ENCODE measurements at regions not wholly inside any gene's neighbourhood (a gene's known extent, or its start where the extent isn't known, plus 50 kb on each side); places are given as distances from the start of the nearest gene placed in this dataset.

DNA sequence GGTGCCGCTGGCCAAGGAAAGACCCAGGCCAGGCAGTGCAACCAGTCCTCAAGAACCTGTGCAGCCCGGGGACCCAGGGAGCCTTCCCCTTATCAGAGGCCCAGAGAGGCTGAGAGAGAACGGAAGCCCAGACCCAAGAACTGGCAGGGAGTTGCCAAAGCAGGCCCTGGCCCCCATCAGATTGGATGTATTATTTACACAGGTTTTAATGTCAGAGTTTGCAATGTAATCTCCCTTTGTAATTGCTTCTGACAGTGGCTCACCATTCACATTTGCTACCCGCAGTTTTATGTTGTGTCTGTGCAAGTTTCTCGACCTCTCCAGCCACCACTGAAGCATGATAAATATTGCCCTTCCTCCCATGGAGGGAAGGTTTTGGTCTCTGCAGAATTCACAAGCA, 660.9 kb downstream of the LIG4 start:
- DNase-seq (ENCODE audit: low read depth), result no peak
- H3K4me3 ChIP-seq (ENCODE audit: low read depth, low read length), result no peak overlapping the region
- TF ChIP-seq, protein P1, sequence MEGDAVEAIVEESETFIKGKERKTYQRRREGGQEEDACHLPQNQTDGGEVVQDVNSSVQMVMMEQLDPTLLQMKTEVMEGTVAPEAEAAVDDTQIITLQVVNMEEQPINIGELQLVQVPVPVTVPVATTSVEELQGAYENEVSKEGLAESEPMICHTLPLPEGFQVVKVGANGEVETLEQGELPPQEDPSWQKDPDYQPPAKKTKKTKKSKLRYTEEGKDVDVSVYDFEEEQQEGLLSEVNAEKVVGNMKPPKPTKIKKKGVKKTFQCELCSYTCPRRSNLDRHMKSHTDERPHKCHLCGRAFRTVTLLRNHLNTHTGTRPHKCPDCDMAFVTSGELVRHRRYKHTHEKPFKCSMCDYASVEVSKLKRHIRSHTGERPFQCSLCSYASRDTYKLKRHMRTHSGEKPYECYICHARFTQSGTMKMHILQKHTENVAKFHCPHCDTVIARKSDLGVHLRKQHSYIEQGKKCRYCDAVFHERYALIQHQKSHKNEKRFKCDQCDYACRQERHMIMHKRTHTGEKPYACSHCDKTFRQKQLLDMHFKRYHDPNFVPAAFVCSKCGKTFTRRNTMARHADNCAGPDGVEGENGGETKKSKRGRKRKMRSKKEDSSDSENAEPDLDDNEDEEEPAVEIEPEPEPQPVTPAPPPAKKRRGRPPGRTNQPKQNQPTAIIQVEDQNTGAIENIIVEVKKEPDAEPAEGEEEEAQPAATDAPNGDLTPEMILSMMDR (conservative IDR thresholded peaks at IDR 0.05; ENCODE audit: low read depth, low read length), result no peak

DNA sequence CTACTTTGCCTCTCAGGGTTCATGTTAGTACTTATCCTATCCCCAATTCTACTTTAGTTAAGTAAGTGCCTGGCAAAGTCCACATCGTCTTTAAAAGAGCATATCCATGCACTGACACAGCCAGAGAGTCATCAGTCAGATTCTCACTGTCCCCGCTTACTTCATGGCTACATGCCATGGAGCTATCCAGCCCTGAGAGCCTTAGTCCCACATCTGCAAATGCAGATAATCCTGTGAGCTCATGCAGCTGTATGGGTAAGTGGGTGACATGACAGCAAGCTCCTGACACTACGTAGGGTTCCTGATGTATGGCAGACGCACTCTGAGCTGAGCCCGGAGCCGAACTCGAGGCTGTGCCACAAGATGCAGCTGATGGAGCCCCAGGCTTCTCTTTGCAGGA, 661.5 kb downstream of the LIG4 start:
- TF ChIP-seq, protein P1 (conservative IDR thresholded peaks at IDR 0.05; ENCODE audit: low read depth, low read length), result no peak
- DNase-seq (ENCODE audit: low read depth), result no peak
- H3K4me3 ChIP-seq (ENCODE audit: low read depth, low read length), result no peak overlapping the region

DNA sequence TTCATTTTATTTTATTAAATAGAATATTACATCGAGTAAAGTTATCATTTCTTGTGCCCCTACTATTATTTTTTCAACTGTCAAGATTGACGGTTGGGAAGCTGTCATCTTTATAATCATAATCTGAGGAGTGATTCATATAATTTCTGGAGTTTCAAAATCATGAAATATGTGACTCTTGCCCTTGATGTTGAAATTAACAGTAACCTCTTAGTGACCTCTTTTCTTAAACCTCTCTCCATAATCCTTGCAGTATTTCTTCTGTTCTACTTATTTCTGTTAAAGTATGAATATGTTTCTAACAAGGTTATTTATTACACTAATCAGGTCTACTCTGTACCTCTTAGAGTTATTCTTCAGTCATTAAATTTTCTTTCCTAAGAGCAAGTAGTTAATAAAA, 663.8 kb downstream of the LIG4 start:
- DNase-seq (ENCODE audit: low read depth), result no peak
- no peak overlapping the region for H3K4me3 ChIP-seq (ENCODE audit: low read depth, low read length)
- TF ChIP-seq, protein P1 (conservative IDR thresholded peaks at IDR 0.05; ENCODE audit: low read depth, low read length), result no peak

DNA sequence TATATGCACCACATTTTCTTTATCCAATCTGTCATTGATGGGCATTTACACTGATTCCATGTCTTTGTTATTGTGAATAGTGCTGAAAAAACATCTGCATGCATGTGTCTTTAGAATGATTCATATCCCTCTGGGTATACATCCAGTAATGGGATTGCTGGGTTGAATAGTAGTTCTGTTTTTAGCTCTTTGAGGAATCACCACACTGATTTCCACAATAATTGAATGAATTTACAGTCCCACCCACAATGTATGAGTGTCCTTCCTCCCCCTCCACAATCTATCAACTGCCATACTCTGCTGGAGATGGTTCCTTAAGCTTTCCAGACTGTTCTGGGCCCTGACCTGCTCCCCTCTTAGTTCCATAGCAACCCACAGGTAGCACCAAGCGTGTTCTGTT, 667.0 kb downstream of the LIG4 start:
- TF ChIP-seq, protein P1 (conservative IDR thresholded peaks at IDR 0.05; ENCODE audit: low read depth, low read length), result no peak
- H3K4me3 ChIP-seq (ENCODE audit: low read depth, low read length), result no peak overlapping the region
- no peak for DNase-seq (ENCODE audit: low read depth)

DNA sequence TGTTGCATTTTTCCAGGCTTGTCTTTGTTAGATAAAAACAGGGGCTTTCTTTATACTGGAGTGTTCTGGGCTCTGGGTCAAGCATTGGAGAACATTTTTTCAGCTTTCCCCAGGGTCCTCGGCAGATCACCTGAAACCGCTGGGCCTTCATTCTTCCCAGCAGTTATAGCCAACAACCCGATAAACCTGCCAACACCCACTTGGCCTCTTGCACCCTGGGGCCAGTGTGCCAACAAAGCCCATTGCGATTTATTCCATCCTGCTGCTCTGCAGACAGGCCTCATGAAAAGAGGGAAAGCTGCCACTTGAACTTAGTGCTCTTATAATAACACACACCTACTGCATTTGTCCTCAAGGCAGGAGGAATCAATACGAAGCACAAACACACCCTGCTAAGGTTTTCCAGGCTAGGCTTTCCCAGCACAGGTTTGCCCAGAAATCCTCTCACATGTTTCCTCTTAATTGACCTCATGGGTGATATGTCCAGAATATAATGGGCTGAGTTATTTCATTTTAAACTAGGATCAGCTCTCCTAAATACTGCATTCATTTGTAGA, 669.3 kb downstream of the LIG4 start:
- TF ChIP-seq, protein P1 (conservative IDR thresholded peaks at IDR 0.05; ENCODE audit: low read depth, low read length), result no peak
- DNase-seq (ENCODE audit: low read depth), result no peak
- H3K4me3 ChIP-seq (ENCODE audit: low read depth, low read length), result no peak overlapping the region

DNA sequence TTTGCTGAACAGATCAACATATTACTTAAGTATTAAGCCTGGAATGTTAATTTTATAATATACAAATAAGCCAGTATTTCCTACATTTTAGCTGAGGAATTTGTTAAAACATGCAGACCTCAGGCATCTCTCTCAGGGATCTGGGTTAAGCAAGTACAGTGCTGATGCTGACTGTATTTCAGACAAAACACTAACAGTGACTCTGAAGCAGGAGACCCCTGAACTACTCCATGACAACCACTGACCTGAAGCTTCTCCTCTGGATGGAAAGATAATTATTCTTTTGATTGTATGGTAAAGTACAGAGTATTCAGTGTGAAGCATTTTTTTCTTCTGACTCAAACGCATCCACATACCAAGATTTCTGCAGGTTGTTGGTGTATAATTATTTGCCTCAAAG, 680.8 kb downstream of the LIG4 start:
- no peak overlapping the region for H3K4me3 ChIP-seq (ENCODE audit: low read depth, low read length)
- TF ChIP-seq, protein P1 (conservative IDR thresholded peaks at IDR 0.05; ENCODE audit: low read depth, low read length), result no peak
- no peak for DNase-seq (ENCODE audit: low read depth)

DNA sequence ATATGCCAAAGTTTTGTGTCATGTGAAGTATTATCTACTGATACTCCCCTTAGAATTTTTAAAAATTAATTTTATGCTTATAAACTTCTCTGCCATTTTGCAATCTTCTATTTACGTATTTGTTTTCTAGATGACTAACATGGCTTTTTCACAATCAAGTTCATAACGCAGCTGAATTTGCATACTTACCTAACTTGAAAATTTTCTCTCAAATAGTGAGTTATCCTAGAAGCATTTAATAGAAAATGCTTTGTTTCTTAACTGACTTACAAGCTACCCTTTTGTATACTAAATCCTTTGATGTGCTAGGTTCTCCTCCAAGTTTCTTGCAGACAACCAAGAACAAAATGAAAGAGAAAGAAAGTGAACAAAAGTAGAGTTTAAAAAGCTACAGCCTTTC, 683.5 kb downstream of the LIG4 start:
- TF ChIP-seq, protein P1 (conservative IDR thresholded peaks at IDR 0.05; ENCODE audit: low read depth, low read length), result no peak
- H3K4me3 ChIP-seq (ENCODE audit: low read depth, low read length), result no peak overlapping the region
- DNase-seq (ENCODE audit: low read depth), result no peak
